ENCODE measurements at regions not wholly inside any gene's neighbourhood (a gene's known extent, or its start where the extent isn't known, plus 50 kb on each side); places are given as distances from the start of the nearest gene placed in this dataset.

DNA sequence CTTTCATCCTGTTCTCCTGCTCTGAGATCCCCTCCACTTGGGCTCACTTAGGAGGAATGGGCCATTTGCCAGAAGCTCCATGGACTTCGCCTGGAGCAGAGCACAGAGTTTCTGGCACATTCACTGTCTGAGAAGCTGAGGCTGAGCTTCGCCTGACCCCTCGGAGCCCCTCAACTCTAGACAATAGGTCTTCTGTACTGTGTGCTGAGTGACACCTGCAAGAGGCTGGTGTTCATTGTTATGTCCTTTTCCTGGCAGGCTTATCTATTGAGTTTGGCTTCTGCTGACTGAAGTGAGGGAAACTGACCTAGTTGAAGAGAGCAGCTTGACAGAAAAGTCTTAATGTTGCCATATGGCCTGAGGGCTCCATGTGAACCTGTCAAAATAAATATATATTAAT is 124.3 kb downstream of the EHF start:
- Histone ChIP-seq H3K9ac (ENCODE audit: low read length) (no peak overlapping the region), H3K27me3 (ENCODE audit: insufficient read depth, low read length) (peaks cover 3% of the 10 kb centered on the region), H3K27ac (ENCODE audit: low read depth, low read length) (no peak overlapping the region), H3K9me3 (ENCODE audit: insufficient read depth, low read depth, low read length) (no peaks in the 10 kb centered on the region), H2AFZ (ENCODE audit: low read depth, low read length) (no peak overlapping the region), H3K4me2 (ENCODE audit: low read length) (no peak overlapping the region), H3K4me1 (ENCODE audit: insufficient read depth, low read length) (no peaks in the 10 kb centered on the region), H3K79me2 (ENCODE audit: insufficient read depth, low read length) (no peaks in the 10 kb centered on the region), H4K20me1 (ENCODE audit: insufficient read depth, low read length) (no peaks in the 10 kb centered on the region), H3K4me3 (ENCODE audit: insufficient read depth, low read depth, low read length) (no peak overlapping the region), H3K36me3 (ENCODE audit: insufficient read depth, low read length) (no peaks in the 10 kb centered on the region)
- no peaks in the 10 kb centered on the region for H3K4me1 Mint-ChIP-seq (ENCODE audit: low read depth, unreplicated experiment)
- no peak for TF ChIP-seq EZH2 (IDR thresholded peaks at IDR 0.05; ENCODE audit: insufficient read depth, low read length)
- no peak for TF ChIP-seq CTCF (IDR thresholded peaks at IDR 0.05; ENCODE audit: insufficient read depth, low read depth, low read length)
- no peak for DNase-seq (ENCODE audit: low read depth)
- H3K4me3 Mint-ChIP-seq (ENCODE audit: unreplicated experiment) = no peak overlapping the region
- H3K36me3 Mint-ChIP-seq (ENCODE audit: low read depth, unreplicated experiment) = peaks cover 2% of the 10 kb centered on the region
- no peaks in the 10 kb centered on the region for H3K9me3 Mint-ChIP-seq (ENCODE audit: unreplicated experiment)
- H3K27me3 Mint-ChIP-seq (ENCODE audit: low read depth, unreplicated experiment) = peaks cover 2% of the 10 kb centered on the region
- FAIRE-seq = no peak
- no peak overlapping the region for H3K27ac Mint-ChIP-seq (ENCODE audit: unreplicated experiment)

GRCh38 chr11:34744511-34744910 is 123.6 kb downstream of the EHF start:
- H3K4me3 Mint-ChIP-seq (ENCODE audit: unreplicated experiment) = no peak overlapping the region
- H3K9me3 Mint-ChIP-seq (ENCODE audit: unreplicated experiment) = no peaks in the 10 kb centered on the region
- H3K27me3 Mint-ChIP-seq (ENCODE audit: low read depth, unreplicated experiment) = no peaks in the 10 kb centered on the region
- no peaks in the 10 kb centered on the region for H3K4me1 Mint-ChIP-seq (ENCODE audit: low read depth, unreplicated experiment)
- Histone ChIP-seq H3K27ac (ENCODE audit: low read depth, low read length) (no peak overlapping the region), H3K27me3 (ENCODE audit: insufficient read depth, low read length) (peaks cover 3% of the 10 kb centered on the region), H3K4me1 (ENCODE audit: insufficient read depth, low read length) (no peaks in the 10 kb centered on the region), H3K79me2 (ENCODE audit: insufficient read depth, low read length) (no peaks in the 10 kb centered on the region), H2AFZ (ENCODE audit: low read depth, low read length) (no peak overlapping the region), H4K20me1 (ENCODE audit: insufficient read depth, low read length) (no peaks in the 10 kb centered on the region), H3K36me3 (ENCODE audit: insufficient read depth, low read length) (no peaks in the 10 kb centered on the region), H3K9ac (ENCODE audit: low read length) (no peak overlapping the region), H3K4me2 (ENCODE audit: low read length) (no peak overlapping the region), H3K9me3 (ENCODE audit: insufficient read depth, low read depth, low read length) (no peaks in the 10 kb centered on the region), H3K4me3 (ENCODE audit: insufficient read depth, low read depth, low read length) (no peak overlapping the region)
- H3K27ac Mint-ChIP-seq (ENCODE audit: unreplicated experiment) = no peak overlapping the region
- FAIRE-seq = no peak
- H3K36me3 Mint-ChIP-seq (ENCODE audit: low read depth, unreplicated experiment) = peaks cover 2% of the 10 kb centered on the region
- DNase-seq (ENCODE audit: low read depth) = no peak
- no peak for TF ChIP-seq CTCF (IDR thresholded peaks at IDR 0.05; ENCODE audit: insufficient read depth, low read depth, low read length)
- TF ChIP-seq EZH2 (IDR thresholded peaks at IDR 0.05; ENCODE audit: insufficient read depth, low read length) = no peak

- no peak for FAIRE-seq
- H3K9me3 ChIP-seq (ENCODE audit: insufficient read depth, low read depth, low read length) = no peaks in the 10 kb centered on the region
Observed at GRCh38 chr11:34738237-34738636, 117.3 kb downstream of the EHF start.

More at GRCh38 chr11:34738237-34738636, 117.3 kb downstream of the EHF start:
- H3K4me2 ChIP-seq (ENCODE audit: low read length) = no peak overlapping the region
- H3K27me3 ChIP-seq (ENCODE audit: insufficient read depth, low read length) = peaks cover 4% of the 10 kb centered on the region
- no peak overlapping the region for H3K27ac ChIP-seq (ENCODE audit: low read depth, low read length)
- TF ChIP-seq CTCF (IDR thresholded peaks at IDR 0.05; ENCODE audit: insufficient read depth, low read depth, low read length) = no peak
- TF ChIP-seq EZH2 (IDR thresholded peaks at IDR 0.05; ENCODE audit: insufficient read depth, low read length) = no peak
- H4K20me1 ChIP-seq (ENCODE audit: insufficient read depth, low read length) = no peaks in the 10 kb centered on the region
- DNase-seq (ENCODE audit: low read depth) = no peak
- H3K9ac ChIP-seq (ENCODE audit: low read length) = no peak overlapping the region
- no peaks in the 10 kb centered on the region for H3K4me1 ChIP-seq (ENCODE audit: insufficient read depth, low read length)
- H3K79me2 ChIP-seq (ENCODE audit: insufficient read depth, low read length) = no peaks in the 10 kb centered on the region
- Mint-ChIP-seq H3K4me1 (ENCODE audit: low read depth, unreplicated experiment) (no peaks in the 10 kb centered on the region), H3K27ac (ENCODE audit: unreplicated experiment) (no peak overlapping the region), H3K36me3 (ENCODE audit: low read depth, unreplicated experiment) (peaks cover 6% of the 10 kb centered on the region), H3K27me3 (ENCODE audit: low read depth, unreplicated experiment) (peaks cover 5% of the 10 kb centered on the region), H3K4me3 (ENCODE audit: unreplicated experiment) (no peak overlapping the region), H3K9me3 (ENCODE audit: unreplicated experiment) (peaks cover 16% of the 10 kb centered on the region)
- no peaks in the 10 kb centered on the region for H3K36me3 ChIP-seq (ENCODE audit: insufficient read depth, low read length)
- H3K4me3 ChIP-seq (ENCODE audit: insufficient read depth, low read depth, low read length) = no peak overlapping the region
- no peak overlapping the region for H2AFZ ChIP-seq (ENCODE audit: low read depth, low read length)

Data from astrocyte (in vitro differentiated cells and primary cell).